SK-N-SH (cell line): ENCODE measurements at regions not wholly inside any gene's neighbourhood (a gene's known extent, or its start where the extent isn't known, plus 50 kb on each side); places are given as distances from the start of the nearest gene placed in this dataset.

ENCODE experiments used
- CTCF ChIP-seq: fragments of 200-600 bp; sonication (generic); IDR thresholded peaks from 2 replicates; pipeline ENCODE4 v1.6.1; 2017; ENCODE audit warnings: antibody characterized with exemption, mild to moderate bottlenecking, moderate library complexity
- EZH2phosphoT487 ChIP-seq: fragments of 200-600 bp; sonication (generic); IDR thresholded peaks from 2 replicates; pipeline ENCODE4 v1.6.1; 2017; ENCODE audit warnings: low read depth, mixed run types, mild to moderate bottlenecking, antibody characterized with exemption, moderate library complexity, borderline replicate concordance
- MAX ChIP-seq: IDR thresholded peaks from 2 replicates; pipeline ENCODE4 v1.4.0; 2012; ENCODE audit warnings: low read depth
- PBX3 ChIP-seq: IDR thresholded peaks from 2 replicates; pipeline ENCODE4; 2012
- POLR2AphosphoS5 ChIP-seq: IDR thresholded peaks from 2 replicates; pipeline ENCODE4 v1.6.1; 2012; ENCODE audit warnings: low read depth, low read length
- RCOR1 ChIP-seq: fragments of 150-350 bp; IDR thresholded peaks from 2 replicates; pipeline ENCODE4 v1.6.1; 2017; ENCODE audit warnings: antibody characterized with exemption, low read length
- USF1 ChIP-seq: IDR thresholded peaks from 2 replicates; pipeline ENCODE4 v1.4.0; 2012; ENCODE audit warnings: low read depth, borderline replicate concordance

GRCh38 chr16:26768385-26769010, 298.2 kb upstream of the C16orf82 start:
- no peak for TF ChIP-seq POLR2AphosphoS5
- no peak for TF ChIP-seq CTCF
- no peak for TF ChIP-seq MAX
- TF ChIP-seq RCOR1 = no peak
- TF ChIP-seq EZH2phosphoT487 = no peak
- TF ChIP-seq PBX3 = no peak
- no peak for TF ChIP-seq USF1
